GM23338 (cell line): ENCODE measurements at regions not wholly inside any gene's neighbourhood (a gene's known extent, or its start where the extent isn't known, plus 50 kb on each side); places are given as distances from the start of the nearest gene placed in this dataset.
A peak's percentile ranks its signal among the peaks of the same experiment; 100 is the strongest.

ENCODE experiments used
- ATAC-seq: fragments of 200-7000 bp; cut with Tn5 transposase; 3 replicates; pipeline ENCODE4 v1.9.1; 2020
- DNase-seq: peaks from one replicate; pipeline ENCODE4 v3.0.0-alpha.2; 2015; ENCODE audit warnings: low spot score
- H2AFZ ChIP-seq: fragments of 200-600 bp; sonication (generic); 2 replicates; pipeline ENCODE4 v1.8.0; 2016; ENCODE audit warnings: antibody characterized with exemption, mild to moderate bottlenecking, moderate library complexity
- H3F3A ChIP-seq: fragments of 200-600 bp; sonication (generic); replicated peaks from 2 replicates; pipeline ENCODE4 v1.8.0; 2017; ENCODE audit warnings: antibody characterized with exemption, mixed run types, low read depth
- H3K27ac ChIP-seq: fragments of 200-600 bp; sonication (generic); 2 replicates; pipeline ENCODE4 v1.6.1; 2016; ENCODE audit warnings: low read depth
- H3K27me3 ChIP-seq: fragments of 200-600 bp; sonication (generic); 2 replicates; pipeline ENCODE4 v1.8.0; 2016; ENCODE audit warnings: mild to moderate bottlenecking, mixed run types, moderate library complexity; ENCODE audit not compliant: insufficient read depth
- H3K36me3 ChIP-seq: fragments of 200-600 bp; sonication (generic); 2 replicates; pipeline ENCODE4 v1.8.0; 2016; ENCODE audit warnings: mild to moderate bottlenecking; ENCODE audit not compliant: insufficient read depth
- H3K4me1 ChIP-seq: fragments of 200-600 bp; sonication (generic); 2 replicates; pipeline ENCODE4 v1.8.0; 2016; ENCODE audit warnings: mild to moderate bottlenecking, moderate library complexity; ENCODE audit not compliant: insufficient read depth
- H3K4me2 ChIP-seq: fragments of 200-600 bp; sonication (generic); 2 replicates; pipeline ENCODE4 v1.7.1; 2017; ENCODE audit warnings: mixed run types
- H3K4me3 ChIP-seq: fragments of 200-600 bp; sonication (generic); 2 replicates; pipeline ENCODE4 v1.6.1; 2016; ENCODE audit warnings: mixed run types
- H3K79me2 ChIP-seq: fragments of 200-600 bp; sonication (generic); replicated peaks from 2 replicates; pipeline ENCODE4 v1.8.0; 2017; ENCODE audit warnings: mild to moderate bottlenecking; ENCODE audit not compliant: insufficient read depth
- H3K9me2 ChIP-seq: fragments of 200-600 bp; sonication (generic); 2 replicates; pipeline ENCODE4 v1.8.0; 2017; ENCODE audit not compliant: insufficient read depth
- H4K20me1 ChIP-seq: fragments of 200-600 bp; sonication (generic); replicated peaks from 2 replicates; pipeline ENCODE4 v1.8.0; 2017; ENCODE audit warnings: mild to moderate bottlenecking; ENCODE audit not compliant: insufficient read depth
- H3K27ac Mint-ChIP-seq: 2 replicates; pipeline ENCODE4 v1.8.0; 2020; ENCODE audit warnings: inconsistent platforms, mild to moderate bottlenecking, moderate library complexity, mixed read lengths
- H3K27me3 Mint-ChIP-seq: 3 replicates; pipeline ENCODE4 v1.8.0; 2022; ENCODE audit warnings: low read depth, mild to moderate bottlenecking, moderate library complexity, mixed read lengths, inconsistent platforms; ENCODE audit not compliant: insufficient read depth, poor library complexity
- H3K36me3 Mint-ChIP-seq: 3 replicates; pipeline ENCODE4 v1.8.0; 2021; ENCODE audit warnings: low read depth, mild to moderate bottlenecking, inconsistent platforms, moderate library complexity, mixed read lengths
- H3K4me1 Mint-ChIP-seq: 3 replicates; pipeline ENCODE4 v1.8.0; 2020; ENCODE audit warnings: mild to moderate bottlenecking, inconsistent platforms, mixed read lengths
- H3K4me3 Mint-ChIP-seq: 3 replicates; pipeline ENCODE4 v1.8.0; 2021; ENCODE audit warnings: moderate library complexity, mild to moderate bottlenecking, inconsistent platforms, mixed read lengths
- H3K9me3 Mint-ChIP-seq: 3 replicates; pipeline ENCODE4 v1.8.0; 2020; ENCODE audit warnings: moderate library complexity, mild to moderate bottlenecking, inconsistent platforms, mixed read lengths
- CREB1 ChIP-seq: fragments of 250-450 bp; sonication (Bioruptor Pico); IDR thresholded peaks from 2 replicates; pipeline ENCODE4 v1.5.0; 2020; ENCODE audit warnings: low read depth, mild to moderate bottlenecking, moderate library complexity
- ETS1 ChIP-seq: IDR thresholded peaks from 2 replicates; pipeline ENCODE4 v1.6.1; 2016; ENCODE audit warnings: antibody characterized with exemption
- EZH2 ChIP-seq: fragments of 200-600 bp; sonication (generic); IDR thresholded peaks from one replicate; pipeline ENCODE4 v1.8.0; 2017; ENCODE audit warnings: antibody characterized with exemption, mild to moderate bottlenecking, low read depth; ENCODE audit not compliant: unreplicated experiment
- EZH2phosphoT487 ChIP-seq: fragments of 200-600 bp; sonication (generic); IDR thresholded peaks from one replicate; pipeline ENCODE4 v1.8.1; 2018; ENCODE audit warnings: antibody characterized with exemption; ENCODE audit not compliant: unreplicated experiment
- JUNB ChIP-seq: IDR thresholded peaks from one replicate; pipeline ENCODE4 v1.6.1; 2016; ENCODE audit warnings: antibody characterized with exemption; ENCODE audit not compliant: unreplicated experiment
- NANOG ChIP-seq: IDR thresholded peaks from 2 replicates; pipeline ENCODE4 v1.6.1; 2016; ENCODE audit warnings: antibody characterized with exemption, borderline replicate concordance
- POLR2AphosphoS5 ChIP-seq: IDR thresholded peaks from 2 replicates; pipeline ENCODE4 v1.6.1; 2016; ENCODE audit warnings: antibody characterized with exemption, low read depth
- REST ChIP-seq: IDR thresholded peaks from one replicate; pipeline ENCODE4 v1.6.1; 2018; ENCODE audit warnings: antibody characterized with exemption; ENCODE audit not compliant: unreplicated experiment
- STAT1 ChIP-seq: IDR thresholded peaks from one replicate; pipeline ENCODE4 v1.6.1; 2016; ENCODE audit warnings: antibody characterized with exemption; ENCODE audit not compliant: unreplicated experiment
- ZNF114 ChIP-seq: fragments of 250-450 bp; sonication (Bioruptor Pico); IDR thresholded peaks from 2 replicates; pipeline ENCODE4 v1.5.0; 2020; ENCODE audit warnings: mild to moderate bottlenecking, moderate library complexity
- ZNF331 ChIP-seq: fragments of 250-450 bp; sonication (Bioruptor Pico); IDR thresholded peaks from 2 replicates; pipeline ENCODE4 v1.5.0; 2020; ENCODE audit warnings: low read depth, mild to moderate bottlenecking, moderate library complexity
- ZNF462 ChIP-seq: fragments of 250-450 bp; sonication (Bioruptor Pico); IDR thresholded peaks from 2 replicates; pipeline ENCODE4 v1.5.0; 2020; ENCODE audit warnings: mild to moderate bottlenecking, moderate library complexity
- TF ChIP-seq, protein P1 (sequence below), 2 experiments: fragments of 200-600 bp in 1 of 2; sonication (generic) in 1 of 2; conservative IDR thresholded peaks; 2 replicates each; pipeline versions ENCODE4 v1.5.1 to v1.6.1; 2016 to 2017; ENCODE audit warnings: antibody characterized with exemption in 2 of 2, low read depth in 2 of 2, mild to moderate bottlenecking in 2 of 2, moderate library complexity in 1 of 2

DNA sequence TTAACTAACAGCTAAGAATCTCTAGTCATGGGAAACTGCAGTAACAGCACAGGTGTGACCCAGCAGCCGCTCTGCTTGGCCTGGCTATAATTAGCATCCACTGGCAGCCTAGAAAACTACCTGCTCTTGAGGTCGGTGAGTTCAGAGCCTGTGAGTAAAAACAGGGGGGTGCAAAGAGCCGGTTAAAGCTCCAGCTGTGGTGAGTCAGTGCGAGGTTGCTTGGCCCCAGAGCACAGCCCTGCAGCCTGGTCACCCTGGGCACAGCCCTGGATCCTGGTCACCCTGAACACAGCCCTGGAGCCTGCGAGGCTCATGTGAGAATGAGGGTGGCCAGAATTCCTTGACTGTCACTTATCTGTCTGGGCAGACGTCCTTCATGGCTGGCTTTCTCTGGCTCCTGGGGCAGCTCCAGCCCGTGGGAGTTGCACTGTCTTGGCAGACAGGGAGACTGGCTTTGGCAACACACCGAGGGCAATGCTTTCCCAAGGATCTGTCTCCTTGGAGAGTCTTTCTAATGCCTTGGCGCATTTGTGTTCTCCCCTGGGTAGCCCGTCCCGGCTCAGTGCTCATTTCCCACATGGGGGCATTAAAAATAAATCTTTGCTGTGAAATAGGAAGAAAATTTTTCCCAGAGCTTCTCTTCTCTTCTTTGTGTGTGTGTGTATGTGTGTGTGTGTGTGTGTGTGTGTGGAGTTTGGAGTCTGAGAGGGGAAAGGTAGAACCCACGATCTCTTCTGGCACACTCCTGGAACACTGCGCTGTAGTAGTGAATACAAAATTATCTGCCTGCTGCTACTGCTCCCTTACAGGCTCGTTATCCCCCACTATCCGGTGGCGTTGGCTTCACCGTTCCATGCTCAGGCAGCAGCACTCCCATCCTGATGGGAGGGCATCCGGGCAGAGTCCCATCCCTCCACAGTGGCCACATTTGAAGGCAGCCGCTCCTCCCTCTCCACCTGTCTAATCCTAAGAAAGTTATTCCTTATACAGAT is 250.2 kb upstream of the MEX3C start:
- no peaks in the 10 kb centered on the region for H3K27me3 ChIP-seq
- peaks cover 5% of the 10 kb centered on the region; the same call in 1 of the 2 replicates for H3K9me2 ChIP-seq
- H3K4me1 Mint-ChIP-seq, result peaks cover 24% of the 10 kb centered on the region
- no peak overlapping the region for H3K27ac ChIP-seq
- no peaks in the 10 kb centered on the region for H3K79me2 ChIP-seq
- H3K27me3 Mint-ChIP-seq, result peaks cover 2% of the 10 kb centered on the region
- no peaks in the 10 kb centered on the region for H3K9me3 Mint-ChIP-seq
- DNase-seq (peak; percentile 24), ATAC-seq (peak; percentile 89)
- no peaks in the 10 kb centered on the region for H3K36me3 Mint-ChIP-seq
- no peak overlapping the region for H3K4me3 ChIP-seq
- H3K27ac Mint-ChIP-seq, result 0 out of 2 replicates have a peak overlapping the region, but pooled peaks have one; percentile 31
- no peaks in the 10 kb centered on the region for H3K36me3 ChIP-seq
- H4K20me1 ChIP-seq, result no peaks in the 10 kb centered on the region
- H2AFZ ChIP-seq, result peak overlapping the region; percentile 93
- H3K4me3 Mint-ChIP-seq, result no peak overlapping the region
- 0 out of 2 replicates have a peak, but pooled peaks cover 6% of the 10 kb centered on the region for H3K4me1 ChIP-seq
- H3F3A ChIP-seq, result no peaks in the 10 kb centered on the region
- TF ChIP-seq EZH2, result no peak
- TF ChIP-seq CREB1 (CRISPR knock-in tag), result no peak
- TF ChIP-seq JUNB, result no peak
- TF ChIP-seq REST, result no peak
- TF ChIP-seq POLR2AphosphoS5, result no peak
- no peak for TF ChIP-seq EZH2phosphoT487
- no peak for TF ChIP-seq ZNF331 (CRISPR knock-in tag)
- no peak for TF ChIP-seq ZNF462
- TF ChIP-seq STAT1, result no peak
- TF ChIP-seq, protein P1, sequence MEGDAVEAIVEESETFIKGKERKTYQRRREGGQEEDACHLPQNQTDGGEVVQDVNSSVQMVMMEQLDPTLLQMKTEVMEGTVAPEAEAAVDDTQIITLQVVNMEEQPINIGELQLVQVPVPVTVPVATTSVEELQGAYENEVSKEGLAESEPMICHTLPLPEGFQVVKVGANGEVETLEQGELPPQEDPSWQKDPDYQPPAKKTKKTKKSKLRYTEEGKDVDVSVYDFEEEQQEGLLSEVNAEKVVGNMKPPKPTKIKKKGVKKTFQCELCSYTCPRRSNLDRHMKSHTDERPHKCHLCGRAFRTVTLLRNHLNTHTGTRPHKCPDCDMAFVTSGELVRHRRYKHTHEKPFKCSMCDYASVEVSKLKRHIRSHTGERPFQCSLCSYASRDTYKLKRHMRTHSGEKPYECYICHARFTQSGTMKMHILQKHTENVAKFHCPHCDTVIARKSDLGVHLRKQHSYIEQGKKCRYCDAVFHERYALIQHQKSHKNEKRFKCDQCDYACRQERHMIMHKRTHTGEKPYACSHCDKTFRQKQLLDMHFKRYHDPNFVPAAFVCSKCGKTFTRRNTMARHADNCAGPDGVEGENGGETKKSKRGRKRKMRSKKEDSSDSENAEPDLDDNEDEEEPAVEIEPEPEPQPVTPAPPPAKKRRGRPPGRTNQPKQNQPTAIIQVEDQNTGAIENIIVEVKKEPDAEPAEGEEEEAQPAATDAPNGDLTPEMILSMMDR (conservative IDR thresholded peaks at IDR 0.05; ENCODE audit: low read depth in 2 of 2), result no peak
- TF ChIP-seq ETS1, result no peak
- no peak for TF ChIP-seq ZNF114 (CRISPR knock-in tag)
- no peak for TF ChIP-seq NANOG
- no peak overlapping the region for H3K4me2 ChIP-seq
